GM18511 (cell line): ENCODE measurements at regions not wholly inside any gene's neighbourhood (a gene's known extent, or its start where the extent isn't known, plus 50 kb on each side); places are given as distances from the start of the nearest gene placed in this dataset.
A peak's percentile ranks its signal among the peaks of the same experiment; 100 is the strongest.

Experiments
- ATAC-seq: cut with Tn5 transposase; IDR thresholded peaks from one replicate; pipeline ENCODE4 v1.9.1; 2021; ENCODE audit warnings: mild to moderate bottlenecking, moderate library complexity; ENCODE audit not compliant: unreplicated experiment

DNA sequence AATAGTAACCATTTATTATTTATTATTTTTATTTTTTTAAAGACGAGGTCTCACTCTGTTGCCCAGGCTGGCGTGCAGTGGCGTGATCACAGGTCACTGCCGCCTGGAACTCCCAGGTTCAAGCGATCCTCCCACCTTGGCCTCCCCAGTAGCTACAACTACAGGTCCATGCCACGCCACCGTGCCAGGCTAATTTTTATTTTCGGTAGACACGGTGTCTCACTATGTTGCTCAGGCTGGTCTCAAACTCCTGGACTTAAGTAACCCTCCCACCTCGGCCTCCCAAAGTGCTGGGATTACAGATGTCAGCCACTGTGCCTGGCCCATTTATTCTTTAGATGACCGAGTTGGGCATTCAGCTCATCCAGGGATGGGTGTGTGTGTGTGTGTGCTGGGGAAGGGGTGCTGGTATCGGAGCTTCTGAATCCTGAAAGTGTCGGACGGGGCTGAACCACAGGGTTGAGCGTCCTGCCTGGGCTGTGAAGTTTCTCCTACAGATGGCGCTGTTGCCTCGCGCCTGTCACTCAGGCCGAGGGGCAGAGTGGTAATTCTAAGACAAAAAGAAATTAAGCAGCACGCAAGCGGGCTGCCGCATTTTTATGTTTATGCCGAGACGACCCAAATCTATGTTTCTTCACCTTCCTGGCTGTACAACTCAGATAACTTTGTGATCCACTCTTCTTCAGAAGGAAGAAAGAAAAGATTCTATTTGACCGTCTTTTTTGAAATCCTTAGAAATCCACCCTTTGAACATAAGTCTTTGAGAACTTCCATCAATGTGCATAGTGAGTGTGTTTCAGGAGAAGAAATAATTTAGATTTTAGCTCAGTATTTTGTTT lies 252.8 kb downstream of the CDH26 start:
- peak; percentile 72 for ATAC-seq

- ATAC-seq: no peak
Measured at GRCh38 chr20:60211618-60212463, 253.6 kb downstream of the CDH26 start.

GRCh38 chr20:60212695-60213094 lies 254.5 kb downstream of the CDH26 start:
- ATAC-seq: no peak

- no peak for ATAC-seq
Measured at GRCh38 chr20:60213126-60213893, 255.1 kb downstream of the CDH26 start.

- ATAC-seq: no peak
Measured at GRCh38 chr20:60214901-60215815, 256.9 kb downstream of the CDH26 start.

DNA sequence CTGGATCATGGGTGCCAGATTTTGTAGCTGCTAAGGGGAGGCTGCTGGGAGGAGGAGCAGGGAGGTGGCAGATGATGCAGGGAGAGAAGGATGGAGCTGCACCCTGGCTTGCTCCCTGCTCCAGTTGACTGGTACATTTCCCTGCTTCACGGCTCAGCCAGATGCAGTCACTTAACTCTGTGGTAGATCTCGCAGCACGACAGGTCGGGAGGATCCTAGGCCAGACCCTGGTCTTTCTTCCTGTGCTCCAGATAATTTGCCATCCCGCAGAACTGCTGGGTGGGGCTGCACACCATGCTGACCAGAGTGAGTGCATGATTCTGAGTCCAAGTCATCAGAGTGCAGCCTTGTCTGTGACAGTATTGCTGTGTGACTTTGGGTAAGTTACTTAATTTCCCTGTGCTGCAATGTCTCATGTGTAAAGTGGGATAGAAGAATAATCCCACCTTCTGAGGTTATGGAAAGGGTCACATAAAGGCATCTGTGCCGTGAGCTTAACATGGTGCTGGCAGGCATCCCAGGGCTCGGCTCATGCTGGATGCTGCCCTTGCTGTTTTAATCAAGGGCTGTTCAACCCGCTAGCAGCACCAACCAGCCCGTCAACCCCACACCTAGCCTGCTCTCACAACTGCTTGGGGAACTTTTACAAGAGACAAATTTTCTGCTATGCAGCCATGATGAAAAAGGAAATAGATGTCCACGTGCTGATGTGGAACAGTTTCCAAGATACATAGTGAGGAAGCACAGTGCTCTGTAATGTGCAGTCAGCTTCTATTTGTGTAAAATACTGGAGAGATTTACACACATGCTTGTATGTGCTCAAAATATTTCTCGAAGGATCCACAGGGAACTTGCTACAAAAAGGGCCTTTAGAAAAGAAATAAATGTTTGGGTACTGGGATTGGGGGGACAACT lies 257.9 kb downstream of the CDH26 start:
- no peak for ATAC-seq

DNA sequence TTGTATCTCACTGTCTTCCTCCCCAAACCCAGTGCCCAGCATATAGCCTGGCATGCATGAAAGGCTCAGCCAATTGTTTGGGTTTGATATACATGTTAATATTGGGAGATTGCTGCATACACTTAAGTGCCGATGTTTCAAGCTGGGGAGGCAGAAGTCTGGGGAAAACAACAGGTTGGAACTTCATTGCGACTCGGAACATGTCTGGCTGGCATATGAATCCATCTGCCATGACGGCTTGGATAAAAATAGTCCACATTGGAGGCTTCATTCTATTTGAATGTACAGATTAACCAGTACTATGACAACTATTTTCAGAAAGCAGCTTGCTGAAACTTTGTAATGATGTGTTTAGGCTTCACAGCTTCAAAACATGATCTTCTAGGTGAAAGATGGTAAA lies 261.0 kb downstream of the CDH26 start:
- ATAC-seq: no peak

DNA sequence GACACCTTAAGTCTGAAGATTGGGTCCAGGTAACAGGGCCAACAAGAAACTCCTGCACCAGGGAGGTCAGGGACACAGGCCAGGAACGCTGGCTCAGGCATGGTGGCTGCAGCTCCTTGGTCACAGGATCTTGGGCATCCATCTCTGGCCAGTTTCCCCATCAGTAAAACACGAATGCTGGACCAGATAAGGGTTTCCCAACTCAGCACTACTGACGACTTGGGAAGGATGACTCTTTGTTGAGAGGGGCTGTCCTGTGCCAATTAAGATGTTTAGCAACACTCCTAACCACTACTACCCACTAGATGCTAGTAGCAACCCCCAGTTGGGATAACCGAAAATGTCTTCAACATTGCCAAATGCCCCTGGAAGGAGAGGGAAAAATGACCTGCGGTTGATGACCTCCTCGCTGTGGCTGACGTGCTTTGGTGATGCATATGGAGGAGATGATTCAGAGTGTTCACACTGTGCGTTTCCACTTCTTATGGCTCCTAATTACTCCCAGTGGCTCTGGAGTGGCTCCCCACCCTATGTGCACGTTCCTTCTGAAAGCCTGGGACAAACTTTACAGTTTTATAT lies 261.9 kb downstream of the CDH26 start:
- ATAC-seq: no peak

DNA sequence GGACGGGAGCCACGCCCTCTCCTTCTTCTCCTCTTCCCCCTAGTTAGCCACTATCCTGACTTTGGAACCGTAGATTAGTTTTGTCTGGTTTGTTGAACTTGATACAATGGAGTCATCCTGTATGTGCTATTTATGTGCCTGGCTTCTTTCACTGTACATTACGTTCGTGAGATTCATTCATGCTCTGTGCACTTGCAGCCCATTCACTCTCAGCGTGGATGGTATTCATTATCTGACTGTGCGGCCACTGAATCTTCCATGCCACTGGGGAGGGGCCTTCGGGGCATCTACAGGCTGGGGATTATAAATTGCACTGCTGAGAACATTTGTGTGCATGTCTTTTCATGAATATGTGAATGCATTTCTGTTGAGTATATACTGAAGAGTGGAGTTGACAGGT lies 262.5 kb downstream of the CDH26 start:
- ATAC-seq: no peak

- no peak for ATAC-seq
Measured at GRCh38 chr20:60221593-60221992, 263.4 kb downstream of the CDH26 start.

GRCh38 chr20:60222497-60222896 lies 264.3 kb downstream of the CDH26 start:
- no peak for ATAC-seq

DNA sequence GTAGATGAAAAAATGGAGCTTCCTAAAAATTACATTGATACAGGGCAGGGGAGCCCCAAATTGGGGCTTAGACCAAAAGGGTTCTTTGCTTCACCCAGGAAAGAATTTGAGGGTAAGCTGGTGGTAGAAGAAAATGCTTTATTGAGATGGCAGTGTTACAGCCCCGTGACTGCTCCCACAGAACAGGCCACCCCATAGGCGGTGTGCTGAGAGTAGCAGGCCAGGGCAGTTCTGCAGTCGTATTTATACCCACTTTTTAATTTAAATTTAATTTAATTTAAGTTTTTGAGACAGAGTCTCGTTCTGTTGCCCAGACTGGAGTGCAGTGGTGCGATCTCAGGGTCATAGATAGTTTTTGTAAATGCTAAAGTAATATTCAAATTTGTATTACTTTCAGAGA lies 265.0 kb downstream of the CDH26 start:
- ATAC-seq: no peak

DNA sequence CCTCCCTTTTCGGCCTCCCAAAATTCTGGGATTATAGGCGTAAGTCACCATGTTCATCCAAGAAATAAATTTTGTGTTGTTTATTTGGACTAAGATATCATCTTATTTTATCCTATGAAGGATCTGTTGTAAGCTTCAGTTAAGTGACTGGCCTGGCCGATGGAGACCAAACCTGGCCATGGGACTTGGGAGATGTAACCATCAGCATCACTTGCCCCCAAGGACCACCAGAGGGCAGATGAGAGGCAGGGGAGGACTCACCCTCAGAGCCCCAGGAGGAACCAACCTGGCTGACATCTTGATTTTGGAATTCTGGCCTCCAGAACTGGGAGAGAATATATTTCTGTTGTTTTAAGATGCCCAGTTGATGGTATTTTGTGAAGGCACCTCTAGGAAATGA lies 266.7 kb downstream of the CDH26 start:
- ATAC-seq: peak; percentile 50

- ATAC-seq: peak; percentile 62
Measured at GRCh38 chr20:60228255-60228654, 270.0 kb downstream of the CDH26 start.

GRCh38 chr20:60232380-60232779 lies 274.2 kb downstream of the CDH26 start:
- ATAC-seq: no peak

- ATAC-seq: no peak
Measured at GRCh38 chr20:60233018-60233630, 274.9 kb downstream of the CDH26 start.

GRCh38 chr20:60236613-60237012 lies 278.4 kb downstream of the CDH26 start:
- ATAC-seq: peak; percentile 61

- no peak for ATAC-seq
Measured at GRCh38 chr20:60237981-60238380, 279.8 kb downstream of the CDH26 start.
